Activated CD8-positive, alpha-beta memory T cell treated with anti-CD3 and anti-CD28 coated beads, Interleukin-2, amount 50 U/mL, for 24 hours (primary cell): ENCODE measurements at regions not wholly inside any gene's neighbourhood (a gene's known extent, or its start where the extent isn't known, plus 50 kb on each side); places are given as distances from the start of the nearest gene placed in this dataset.

Source experiments
- DNase-seq: peaks from one replicate; pipeline ENCODE4 v3.0.0-alpha.2; 2020; ENCODE audit errors: extremely low read depth

DNA sequence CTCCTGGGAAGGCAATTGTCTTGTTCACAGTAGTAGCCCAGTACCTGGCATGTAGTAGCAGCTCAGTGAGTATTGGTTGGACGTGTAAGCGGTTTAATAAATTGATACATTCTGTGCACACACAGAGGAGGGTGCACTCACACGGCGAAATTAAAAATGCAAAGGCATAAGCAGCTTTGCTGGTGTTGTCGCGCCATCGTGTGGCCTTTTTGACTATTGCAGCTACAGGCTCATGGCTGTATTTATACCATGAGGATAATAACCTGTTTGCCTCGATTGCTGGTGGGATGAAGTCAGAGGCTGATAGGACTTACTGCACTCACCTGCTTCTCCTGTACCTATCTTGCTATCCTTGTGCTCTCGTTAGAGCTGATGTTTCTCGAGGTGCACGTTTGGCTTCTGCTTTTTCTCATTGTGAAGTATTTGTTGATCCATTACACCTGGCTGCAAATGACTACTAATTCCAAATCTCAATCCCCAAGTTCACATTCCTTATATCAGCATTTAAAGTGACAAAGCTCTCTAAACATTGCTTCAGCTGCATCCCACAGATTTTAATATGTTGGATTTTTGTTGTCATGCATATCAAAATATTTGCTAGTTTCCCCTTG is 61.5 kb downstream of the TBXT start:
- peak; percentile 24 for DNase-seq

GRCh38 chr6:166105341-166106075 is 62.1 kb downstream of the TBXT start:
- no peak for DNase-seq

GRCh38 chr6:166104872-166105271 is 62.8 kb downstream of the TBXT start:
- no peak for DNase-seq

- DNase-seq, result no peak
Measured at GRCh38 chr6:166104107-166104506, 63.5 kb downstream of the TBXT start.

DNA sequence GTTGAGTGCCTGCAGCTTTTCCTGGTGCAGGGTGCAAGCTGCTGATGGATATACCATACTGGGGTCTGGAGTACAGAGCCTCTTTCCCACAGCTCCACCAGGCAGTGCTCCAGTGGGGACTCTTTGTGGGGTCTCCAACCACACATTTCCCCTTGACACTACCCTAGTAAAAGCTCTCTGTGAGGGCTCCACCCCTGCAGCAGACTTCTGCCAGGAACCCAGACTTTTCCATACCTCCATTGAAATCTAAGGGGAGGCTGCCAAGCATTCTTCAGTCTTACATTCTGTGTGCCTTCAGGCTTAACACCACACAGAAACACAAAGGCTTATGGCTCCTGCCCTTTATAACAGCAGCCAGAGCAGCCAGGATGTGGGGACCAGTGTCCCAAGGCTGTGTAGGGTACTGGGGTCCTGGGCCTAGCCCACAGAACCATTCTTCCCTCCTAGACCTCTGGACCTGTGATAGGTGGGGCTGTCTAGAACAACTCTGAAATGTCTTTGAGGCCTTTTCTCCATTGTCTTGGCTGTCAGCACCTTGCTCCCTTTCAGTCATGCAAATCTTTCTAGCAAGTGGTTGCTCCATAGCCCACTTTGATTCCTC is 65.7 kb downstream of the TBXT start:
- DNase-seq, result no peak

- DNase-seq, result peak; percentile 9
Measured at GRCh38 chr6:166097914-166098522, 69.6 kb downstream of the TBXT start.

DNA sequence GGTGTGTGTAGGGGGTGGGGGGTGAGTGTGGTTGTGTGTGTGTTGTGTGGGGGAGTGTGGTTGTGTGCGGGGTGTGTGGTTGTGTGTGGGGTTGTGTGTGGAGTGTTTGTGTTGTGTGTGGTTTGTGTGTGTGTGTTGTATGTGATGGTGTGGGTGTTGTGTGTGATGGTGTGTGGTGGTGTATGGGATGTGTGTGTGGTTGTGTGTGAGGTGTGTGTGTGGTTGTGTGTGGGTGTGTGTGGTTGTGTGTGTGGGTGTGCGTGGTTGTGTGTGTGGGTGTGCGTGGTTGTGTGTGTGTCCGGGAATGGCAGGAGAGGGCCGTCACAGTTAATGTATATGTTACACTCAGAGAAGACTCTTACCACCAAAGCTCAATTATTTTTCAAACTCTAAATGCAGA is 79.8 kb downstream of the TBXT start:
- DNase-seq, result no peak

- DNase-seq, result no peak
Measured at GRCh38 chr6:166087246-166087645, 80.4 kb downstream of the TBXT start.

- DNase-seq, result no peak
Measured at GRCh38 chr6:166085500-166085899, 82.2 kb downstream of the TBXT start.

GRCh38 chr6:166084951-166085350 is 82.7 kb downstream of the TBXT start:
- no peak for DNase-seq

DNA sequence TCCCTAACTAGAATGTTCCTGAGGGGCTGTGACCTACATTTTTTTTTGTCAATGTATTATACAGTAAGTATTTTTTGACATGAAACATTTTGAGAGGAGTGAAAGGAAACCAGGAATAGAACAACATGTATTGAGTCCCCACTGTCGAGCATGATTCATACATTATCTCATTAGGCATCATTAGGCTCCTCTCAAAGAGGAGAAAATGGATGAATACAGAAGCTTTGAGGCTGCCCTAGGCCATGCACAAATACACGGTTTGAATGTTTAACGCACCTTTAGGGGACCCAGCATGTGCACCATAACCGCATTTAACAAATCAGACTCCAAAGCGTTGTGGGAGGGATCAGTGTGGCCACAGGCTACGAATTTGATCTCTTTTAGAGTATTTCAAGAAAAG is 87.8 kb downstream of the TBXT start:
- no peak for DNase-seq

DNA sequence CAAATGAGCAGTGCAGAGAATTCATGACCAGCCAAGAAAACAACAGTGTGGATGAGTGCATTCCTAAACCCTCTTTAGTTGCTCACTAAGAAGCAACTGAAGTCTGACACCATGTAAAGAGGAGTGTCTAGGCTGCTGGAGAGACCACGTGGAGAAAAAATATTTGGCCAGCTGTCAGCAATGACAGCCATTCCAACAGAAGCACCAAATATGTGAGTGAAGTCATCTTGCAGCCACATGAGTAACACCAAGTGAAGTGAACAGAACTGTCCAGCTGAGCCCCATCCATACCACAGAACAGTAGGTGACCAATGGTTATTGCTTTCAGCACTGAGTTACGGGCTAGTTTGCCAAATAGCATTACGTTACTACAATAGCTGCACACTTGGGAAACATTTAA is 89.4 kb downstream of the TBXT start:
- no peak for DNase-seq

GRCh38 chr6:166076625-166077024 is 91.0 kb downstream of the TBXT start:
- DNase-seq, result no peak

DNA sequence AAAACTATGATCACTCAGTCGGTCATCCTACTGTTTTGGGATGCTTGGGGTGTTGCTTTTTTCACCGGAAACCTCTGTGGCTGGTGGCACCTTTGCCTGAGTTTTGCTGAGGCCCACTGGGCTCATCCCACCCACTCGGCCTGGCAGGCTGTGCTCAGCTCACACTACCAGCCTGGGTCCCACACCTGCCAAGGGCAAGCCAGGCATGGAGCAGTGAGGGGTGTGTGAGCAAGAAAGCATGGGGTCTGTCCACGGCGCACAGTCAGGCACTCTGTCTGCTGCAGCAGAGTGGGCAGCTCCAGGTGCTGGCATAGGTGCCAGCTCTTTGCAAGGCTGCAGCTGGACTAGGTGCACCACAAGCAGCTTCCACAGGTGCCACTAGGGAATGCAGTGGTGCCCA is 91.7 kb downstream of the TBXT start:
- no peak for DNase-seq

DNA sequence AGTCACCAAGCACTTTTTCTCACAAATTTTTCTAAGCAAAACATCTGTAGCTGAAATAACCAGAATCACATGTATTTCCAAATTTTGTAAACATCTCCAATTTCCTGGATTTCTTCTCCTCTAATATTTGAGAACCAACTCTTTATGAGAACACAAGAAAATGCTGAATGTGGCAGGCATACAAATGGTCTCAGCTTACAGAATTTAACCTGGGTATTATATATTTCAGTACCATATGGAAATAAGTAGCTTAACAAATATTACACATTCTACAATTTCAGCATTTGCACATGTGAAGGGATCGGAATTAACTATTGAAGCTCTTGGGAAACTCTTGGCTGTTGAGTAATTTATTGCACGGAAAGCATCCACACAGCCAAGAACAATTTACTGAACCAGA is 92.5 kb downstream of the TBXT start:
- no peak for DNase-seq

GRCh38 chr6:166073082-166073481 is 94.6 kb downstream of the TBXT start:
- no peak for DNase-seq

DNA sequence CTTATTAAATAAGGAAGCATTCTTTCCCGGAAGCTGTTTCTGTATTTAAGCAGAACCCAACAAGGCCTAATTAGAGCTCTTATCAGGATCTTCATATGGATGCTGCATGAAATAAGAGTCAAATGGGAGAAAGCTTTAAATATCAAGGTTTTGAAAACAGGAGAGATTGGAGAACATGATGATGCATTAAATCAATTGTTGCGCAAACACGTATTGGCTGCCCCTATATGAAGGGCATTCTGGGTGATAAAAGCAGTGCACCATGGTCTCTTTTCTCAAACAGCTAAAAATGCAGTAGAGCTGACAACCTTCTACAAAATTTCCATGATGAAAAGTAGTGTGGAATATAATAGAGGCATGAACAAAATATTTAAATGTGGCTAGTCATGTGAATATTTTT is 98.9 kb downstream of the TBXT start:
- DNase-seq, result no peak

DNA sequence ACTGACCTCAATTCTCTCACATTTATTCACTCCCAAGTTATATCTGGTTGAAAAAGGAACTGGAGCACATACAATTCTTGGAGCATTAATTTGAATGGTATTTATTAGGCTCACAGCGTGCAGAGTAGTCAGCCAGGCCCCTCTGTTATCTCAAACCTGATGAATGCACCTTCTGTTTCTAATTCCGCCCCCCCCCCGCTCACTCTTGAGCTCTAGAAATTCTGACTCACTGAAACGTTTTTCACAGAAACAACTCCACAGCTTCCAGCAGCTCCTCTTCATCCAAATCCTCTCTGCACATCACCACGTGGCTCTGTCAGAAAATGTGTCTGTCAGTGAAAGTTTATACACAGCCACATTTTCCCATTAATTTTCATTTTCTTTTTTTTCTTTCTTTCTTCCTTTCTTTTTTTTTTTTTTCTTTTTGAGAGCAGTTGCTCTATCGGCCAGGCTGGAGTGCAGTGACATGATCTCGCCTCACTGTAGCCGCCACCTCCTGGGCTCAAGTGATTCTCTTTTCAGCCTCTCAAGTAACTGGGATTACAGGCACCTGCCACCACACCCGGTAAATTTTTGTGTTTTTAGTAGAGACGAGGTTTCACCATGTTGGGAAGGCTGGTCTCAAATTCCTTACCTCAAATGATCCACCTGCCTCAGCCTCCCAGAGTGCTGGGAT is 109.4 kb downstream of the TBXT start:
- no peak for DNase-seq

DNA sequence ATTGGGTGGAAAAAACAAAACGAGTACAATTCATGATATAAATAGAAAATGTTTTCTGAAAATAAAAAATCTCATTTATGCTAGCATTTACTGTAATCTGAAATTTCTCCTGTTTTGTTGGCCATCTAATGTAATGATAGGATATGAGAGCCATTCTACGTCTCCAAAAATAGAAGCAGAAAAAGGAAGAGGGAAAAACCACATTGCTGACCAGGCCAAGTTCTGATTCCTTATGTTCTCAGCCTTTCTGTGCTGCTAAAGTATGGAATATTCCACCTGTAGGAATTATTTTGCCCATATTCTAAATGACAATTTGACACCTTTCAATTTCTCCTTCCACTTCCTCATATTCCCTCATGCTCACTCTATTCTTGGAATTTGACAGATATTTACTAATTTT is 110.2 kb downstream of the TBXT start:
- DNase-seq, result no peak

DNA sequence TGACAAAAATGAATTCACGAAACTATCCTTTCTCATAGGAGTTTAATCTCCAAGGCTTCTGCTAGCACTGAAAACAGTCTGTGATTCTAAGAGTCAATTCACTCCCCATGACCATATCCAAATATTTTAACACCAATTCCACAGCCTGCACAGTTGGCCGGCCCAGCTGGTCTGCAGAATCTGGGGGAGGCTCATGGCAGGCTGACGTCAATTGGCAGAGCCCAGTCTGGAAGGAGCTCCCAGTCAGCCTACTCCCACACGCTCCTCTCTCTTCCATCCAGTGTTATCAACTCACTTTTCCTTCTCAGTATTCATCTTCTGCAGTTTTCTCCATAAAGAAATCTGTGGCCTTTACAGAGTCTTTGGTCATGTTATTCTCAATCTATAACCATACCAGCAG is 111.0 kb downstream of the TBXT start:
- no peak for DNase-seq

- DNase-seq, result no peak
Measured at GRCh38 chr6:166055801-166056200, 111.8 kb downstream of the TBXT start.

GRCh38 chr6:166052837-166053236 is 114.8 kb downstream of the TBXT start:
- no peak for DNase-seq
